IMR-90 (cell line): ENCODE measurements at regions not wholly inside any gene's neighbourhood (a gene's known extent, or its start where the extent isn't known, plus 50 kb on each side); places are given as distances from the start of the nearest gene placed in this dataset.

Source experiments
- ATAC-seq: fragments of 200-7000 bp; cut with Tn5 transposase; 2 replicates; pipeline ENCODE4 v1.9.1; 2020; ENCODE audit warnings: low read depth, mild to moderate bottlenecking, moderate library complexity
- BruUV-seq: library from RNA; stranded (reverse); fragments of 400-500 nt; replicated peaks from 2 replicates; lab custom pipeline; 2021; lab: Mats Ljungman, UMichigan
- CTCF ChIA-PET: fragments of 300-600 bp; formaldehyde crosslinking; extraction: SDS; loops from one replicate; lab custom pipeline; 2021; ENCODE audit warnings: antibody characterized with exemption; lab: Yijun Ruan, JAX
- POLR2A ChIA-PET: fragments of 300-600 bp; sonication (Branson Sonifier 250); formaldehyde crosslinking; loops from one replicate; lab custom pipeline; 2022; ENCODE audit warnings: antibody characterized with exemption; ENCODE audit not compliant: unreplicated experiment; lab: Charles Lee
- DNase-seq: peaks from one replicate; pipeline ENCODE4 v3.0.0; 2013
- H2AFZ ChIP-seq: replicated peaks from 2 replicates; pipeline ENCODE3; 2013; ENCODE audit warnings: low read length, mild to moderate bottlenecking; ENCODE audit not compliant: poor library complexity
- H2AK5ac ChIP-seq: 2 replicates; pipeline ENCODE4 v1.6.1; 2013; ENCODE audit warnings: low read depth, low read length, inconsistent platforms
- H2AK9ac ChIP-seq: replicated peaks from 2 replicates; pipeline ENCODE3; 2013; ENCODE audit warnings: mild to moderate bottlenecking, low read depth, low read length, moderate library complexity; ENCODE audit not compliant: poor library complexity
- H2BK120ac ChIP-seq: 2 replicates; pipeline ENCODE4 v1.6.1; 2013; ENCODE audit warnings: low read depth, low read length, inconsistent platforms
- H2BK15ac ChIP-seq: 3 replicates; pipeline ENCODE4 v1.6.1; 2013; ENCODE audit warnings: low read depth, low read length, inconsistent platforms
- H2BK20ac ChIP-seq: 2 replicates; pipeline ENCODE4 v1.6.1; 2013; ENCODE audit warnings: low read depth, mild to moderate bottlenecking, inconsistent platforms, low read length, moderate library complexity
- H2BK5ac ChIP-seq: 2 replicates; pipeline ENCODE4 v1.6.1; 2013; ENCODE audit warnings: mild to moderate bottlenecking, low read depth, low read length, inconsistent platforms; ENCODE audit not compliant: poor library complexity, severe bottlenecking
- H3K14ac ChIP-seq: replicated peaks from 2 replicates; pipeline ENCODE4 v1.6.1; 2013; ENCODE audit warnings: low read depth, low read length, inconsistent platforms
- H3K18ac ChIP-seq: 2 replicates; pipeline ENCODE4 v1.6.1; 2013; ENCODE audit warnings: low read depth, low read length, control low read depth
- H3K23ac ChIP-seq: 2 replicates; pipeline ENCODE4 v1.6.1; 2013; ENCODE audit warnings: low read depth, low read length, inconsistent platforms
- H3K27ac ChIP-seq: 2 replicates; pipeline ENCODE4 v1.5.1; 2013; ENCODE audit warnings: mild to moderate bottlenecking, control low read depth, low read length; ENCODE audit not compliant: insufficient read depth
- H3K27me3 ChIP-seq: 2 replicates; pipeline ENCODE4 v1.6.1; 2013; ENCODE audit warnings: low read length; ENCODE audit not compliant: control insufficient read depth, insufficient read depth
- H3K36me3 ChIP-seq: 2 replicates; pipeline ENCODE4 v1.6.1; 2013; ENCODE audit warnings: low read length, mixed read lengths; ENCODE audit not compliant: control insufficient read depth, insufficient read depth
- H3K4ac ChIP-seq: 2 replicates; pipeline ENCODE4 v1.6.1; 2013; ENCODE audit warnings: low read depth, low read length, inconsistent platforms
- H3K4me1 ChIP-seq: 2 replicates; pipeline ENCODE4 v1.6.1; 2013; ENCODE audit warnings: low read length, mixed read lengths; ENCODE audit not compliant: control insufficient read depth, insufficient read depth
- H3K4me2 ChIP-seq: 2 replicates; pipeline ENCODE4 v1.6.1; 2013; ENCODE audit warnings: low read depth, mild to moderate bottlenecking, control low read depth, low read length, moderate library complexity
- H3K4me3 ChIP-seq: 2 replicates; pipeline ENCODE4 v1.5.1; 2013; ENCODE audit warnings: low read depth, mild to moderate bottlenecking, control low read depth, low read length, moderate library complexity; ENCODE audit not compliant: insufficient read depth
- H3K56ac ChIP-seq: 2 replicates; pipeline ENCODE4 v1.6.1; 2013; ENCODE audit warnings: low read length, inconsistent platforms; ENCODE audit not compliant: insufficient read depth; ENCODE audit errors: extremely low read depth
- H3K79me1 ChIP-seq, 2 experiments: 2 replicates each; pipeline ENCODE4 v1.6.1; 2013; ENCODE audit warnings: low read length in 2 of 2, inconsistent platforms in 1 of 2, low read depth in 1 of 2
- H3K9ac ChIP-seq: 2 replicates; pipeline ENCODE4 v1.6.1; 2013; ENCODE audit warnings: low read depth, low read length, control low read depth
- H3K9me1 ChIP-seq: 2 replicates; pipeline ENCODE4 v1.6.1; 2013; ENCODE audit warnings: low read length, inconsistent platforms; ENCODE audit not compliant: insufficient read depth
- H3K9me3 ChIP-seq: 2 replicates; pipeline ENCODE4 v1.6.1; 2013; ENCODE audit warnings: low read length; ENCODE audit not compliant: control insufficient read depth, insufficient read depth
- H4K20me1 ChIP-seq: 2 replicates; pipeline ENCODE4 v1.6.1; 2013; ENCODE audit warnings: low read length, inconsistent platforms; ENCODE audit not compliant: insufficient read depth
- H4K5ac ChIP-seq: 2 replicates; pipeline ENCODE4 v1.6.1; 2013; ENCODE audit warnings: mild to moderate bottlenecking, low read depth, low read length, control low read depth
- H4K8ac ChIP-seq, 2 experiments: 2 replicates each; pipeline ENCODE4 v1.6.1; 2013; ENCODE audit warnings: low read depth in 2 of 2, low read length in 2 of 2, control low read depth in 1 of 2, inconsistent platforms in 1 of 2
- H4K91ac ChIP-seq: 2 replicates; pipeline ENCODE4 v1.6.1; 2013; ENCODE audit warnings: low read depth, low read length, inconsistent platforms; ENCODE audit not compliant: insufficient read depth
- CEBPB ChIP-seq: IDR thresholded peaks from 2 replicates; pipeline ENCODE4 v1.6.1; 2012; ENCODE audit warnings: low read depth, low read length, improper control_type of control experiment
- CHD1 ChIP-seq: IDR thresholded peaks from 2 replicates; pipeline ENCODE4 v1.6.1; 2012; ENCODE audit warnings: low read depth, low read length, improper control_type of control experiment
- FOS ChIP-seq: fragments of 150-350 bp; IDR thresholded peaks from 2 replicates; pipeline ENCODE4 v1.6.1; 2016; ENCODE audit warnings: low read depth, low read length
- RAD21 ChIP-seq: IDR thresholded peaks from 2 replicates; pipeline ENCODE4 v1.6.1; 2012; ENCODE audit warnings: low read length, improper control_type of control experiment
- RCOR1 ChIP-seq: IDR thresholded peaks from 2 replicates; pipeline ENCODE4 v1.6.1; 2012; ENCODE audit warnings: mild to moderate bottlenecking, low read length, improper control_type of control experiment; ENCODE audit not compliant: insufficient replicate concordance
- RFX5 ChIP-seq: IDR thresholded peaks from 2 replicates; pipeline ENCODE4 v1.8.0; 2012; ENCODE audit warnings: low read depth, mild to moderate bottlenecking, low read length, moderate library complexity
- WGBS, 2 experiments: methylation state at CpG; one replicate each; pipeline versions ENCODE4 v1.1.5 to v1.1.7; 2013; ENCODE audit warnings: missing lambda C conversion rate in 2 of 2; ENCODE audit not compliant: insufficient read length in 1 of 2; ENCODE audit errors: extremely low coverage in 2 of 2; 5-methylcytosine and 5-hydroxymethylcytosine counted together
- dilution Hi-C: fragments of 300-500 bp; cut with HindIII; formaldehyde crosslinking; loops from one replicate; pipeline ENCODE4 v1.14.3; 2018; ENCODE audit warnings: low sequenced_read_pairs; ENCODE audit not compliant: unreplicated experiment
- in situ Hi-C: fragments of 300-500 bp; cut with MboI; formaldehyde crosslinking; loops from 3 replicates; pipeline ENCODE4 v1.14.3; 2019; ENCODE audit warnings: low sequenced_read_pairs, inconsistent platforms, mixed read lengths
- intact Hi-C: fragments of 100-400 bp; cut with micrococcal nuclease; formaldehyde crosslinking; loops from 2 replicates; pipeline ENCODE4 v1.10.0; 2022

DNA sequence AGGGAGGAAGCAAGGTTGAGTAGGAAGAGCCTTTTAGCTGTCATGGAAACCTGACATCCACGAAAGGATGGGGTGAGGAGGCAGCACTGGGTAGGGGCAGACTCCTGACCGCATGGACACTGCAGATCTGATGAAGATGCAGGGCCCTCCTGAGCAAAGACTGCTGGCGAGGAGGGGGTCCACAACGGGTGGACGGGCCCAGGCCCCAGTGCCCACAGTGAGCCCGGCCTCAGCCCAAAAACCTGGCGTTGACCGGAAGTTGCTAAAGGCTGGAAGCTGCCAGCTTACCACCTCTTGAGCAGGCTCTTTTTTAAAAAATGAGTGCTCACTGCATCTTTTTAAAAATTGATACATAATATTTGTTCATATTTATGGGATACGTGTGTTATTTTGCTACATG is 247.3 kb downstream of the SH3BP4 start:
- H2BK5ac ChIP-seq = no peak overlapping the region
- H3K36me3 ChIP-seq = no peaks in the 10 kb centered on the region
- no peaks in the 10 kb centered on the region for H3K79me1 ChIP-seq
- DNase-seq = no peak
- no peak overlapping the region for H2AFZ ChIP-seq
- ChIA-PET CTCF (no interaction called here), POLR2A (no interaction called here)
- H2BK15ac ChIP-seq = no peak overlapping the region
- no peak overlapping the region for H2BK20ac ChIP-seq
- H3K4me1 ChIP-seq = no peaks in the 10 kb centered on the region
- H3K9me3 ChIP-seq = peaks cover under 1% of the 10 kb centered on the region; the same call in 1 of the 2 replicates
- intact Hi-C loops (no loop called here), in situ Hi-C loops (no loop called here), dilution Hi-C loops (no loop called here)
- WGBS, 2 experiments = 82% methylated on average over 6 of the region's 9 CpGs; no CpG with 5 or more reads in 1 of the 2 experiments
- no peak overlapping the region for H3K23ac ChIP-seq
- no peak overlapping the region for H4K91ac ChIP-seq
- H3K18ac ChIP-seq = no peak overlapping the region
- H3K14ac ChIP-seq = no peak overlapping the region
- no peak overlapping the region for H2AK5ac ChIP-seq
- BruUV-seq = no TSS peak
- H2BK120ac ChIP-seq = no peak overlapping the region
- H3K4me2 ChIP-seq = no peak overlapping the region
- no peak overlapping the region for H3K9ac ChIP-seq
- TF ChIP-seq CEBPB (no peak), FOS (no peak), CHD1 (no peak), RAD21 (no peak), RCOR1 (no peak), RFX5 (no peak)
- H3K4me3 ChIP-seq = no peak overlapping the region
- H2AK9ac ChIP-seq = no peak overlapping the region
- no peak overlapping the region for H4K8ac ChIP-seq
- H3K9me1 ChIP-seq = no peaks in the 10 kb centered on the region
- H4K5ac ChIP-seq = no peak overlapping the region
- H4K20me1 ChIP-seq = no peaks in the 10 kb centered on the region
- no peak overlapping the region for H3K27ac ChIP-seq
- no peak overlapping the region for H3K4ac ChIP-seq
- H3K56ac ChIP-seq = no peak overlapping the region
- H3K27me3 ChIP-seq = peaks cover 55% of the 10 kb centered on the region
- no peak for ATAC-seq
